GM23338 (cell line): ENCODE measurements at regions not wholly inside any gene's neighbourhood (a gene's known extent, or its start where the extent isn't known, plus 50 kb on each side); places are given as distances from the start of the nearest gene placed in this dataset.

Source experiments
- ATAC-seq: fragments of 200-7000 bp; cut with Tn5 transposase; 3 replicates; pipeline ENCODE4 v1.9.1; 2020
- DNase-seq: peaks from one replicate; pipeline ENCODE4 v3.0.0-alpha.2; 2015; ENCODE audit warnings: low spot score
- H2AFZ ChIP-seq: fragments of 200-600 bp; sonication (generic); 2 replicates; pipeline ENCODE4 v1.8.0; 2016; ENCODE audit warnings: antibody characterized with exemption, mild to moderate bottlenecking, moderate library complexity
- H3F3A ChIP-seq: fragments of 200-600 bp; sonication (generic); replicated peaks from 2 replicates; pipeline ENCODE4 v1.8.0; 2017; ENCODE audit warnings: antibody characterized with exemption, mixed run types, low read depth
- H3K27ac ChIP-seq: fragments of 200-600 bp; sonication (generic); 2 replicates; pipeline ENCODE4 v1.6.1; 2016; ENCODE audit warnings: low read depth
- H3K27me3 ChIP-seq: fragments of 200-600 bp; sonication (generic); 2 replicates; pipeline ENCODE4 v1.8.0; 2016; ENCODE audit warnings: mild to moderate bottlenecking, mixed run types, moderate library complexity; ENCODE audit not compliant: insufficient read depth
- H3K36me3 ChIP-seq: fragments of 200-600 bp; sonication (generic); 2 replicates; pipeline ENCODE4 v1.8.0; 2016; ENCODE audit warnings: mild to moderate bottlenecking; ENCODE audit not compliant: insufficient read depth
- H3K4me1 ChIP-seq: fragments of 200-600 bp; sonication (generic); 2 replicates; pipeline ENCODE4 v1.8.0; 2016; ENCODE audit warnings: mild to moderate bottlenecking, moderate library complexity; ENCODE audit not compliant: insufficient read depth
- H3K4me2 ChIP-seq: fragments of 200-600 bp; sonication (generic); 2 replicates; pipeline ENCODE4 v1.7.1; 2017; ENCODE audit warnings: mixed run types
- H3K4me3 ChIP-seq: fragments of 200-600 bp; sonication (generic); 2 replicates; pipeline ENCODE4 v1.6.1; 2016; ENCODE audit warnings: mixed run types
- H3K79me2 ChIP-seq: fragments of 200-600 bp; sonication (generic); replicated peaks from 2 replicates; pipeline ENCODE4 v1.8.0; 2017; ENCODE audit warnings: mild to moderate bottlenecking; ENCODE audit not compliant: insufficient read depth
- H3K9me2 ChIP-seq: fragments of 200-600 bp; sonication (generic); 2 replicates; pipeline ENCODE4 v1.8.0; 2017; ENCODE audit not compliant: insufficient read depth
- H4K20me1 ChIP-seq: fragments of 200-600 bp; sonication (generic); replicated peaks from 2 replicates; pipeline ENCODE4 v1.8.0; 2017; ENCODE audit warnings: mild to moderate bottlenecking; ENCODE audit not compliant: insufficient read depth
- H3K27ac Mint-ChIP-seq: 2 replicates; pipeline ENCODE4 v1.8.0; 2020; ENCODE audit warnings: inconsistent platforms, mild to moderate bottlenecking, moderate library complexity, mixed read lengths
- H3K27me3 Mint-ChIP-seq: 3 replicates; pipeline ENCODE4 v1.8.0; 2022; ENCODE audit warnings: low read depth, mild to moderate bottlenecking, moderate library complexity, mixed read lengths, inconsistent platforms; ENCODE audit not compliant: insufficient read depth, poor library complexity
- H3K36me3 Mint-ChIP-seq: 3 replicates; pipeline ENCODE4 v1.8.0; 2021; ENCODE audit warnings: low read depth, mild to moderate bottlenecking, inconsistent platforms, moderate library complexity, mixed read lengths
- H3K4me1 Mint-ChIP-seq: 3 replicates; pipeline ENCODE4 v1.8.0; 2020; ENCODE audit warnings: mild to moderate bottlenecking, inconsistent platforms, mixed read lengths
- H3K4me3 Mint-ChIP-seq: 3 replicates; pipeline ENCODE4 v1.8.0; 2021; ENCODE audit warnings: moderate library complexity, mild to moderate bottlenecking, inconsistent platforms, mixed read lengths
- H3K9me3 Mint-ChIP-seq: 3 replicates; pipeline ENCODE4 v1.8.0; 2020; ENCODE audit warnings: moderate library complexity, mild to moderate bottlenecking, inconsistent platforms, mixed read lengths
- CREB1 ChIP-seq: fragments of 250-450 bp; sonication (Bioruptor Pico); IDR thresholded peaks from 2 replicates; pipeline ENCODE4 v1.5.0; 2020; ENCODE audit warnings: low read depth, mild to moderate bottlenecking, moderate library complexity
- EZH2 ChIP-seq: fragments of 200-600 bp; sonication (generic); IDR thresholded peaks from one replicate; pipeline ENCODE4 v1.8.0; 2017; ENCODE audit warnings: antibody characterized with exemption, mild to moderate bottlenecking, low read depth; ENCODE audit not compliant: unreplicated experiment
- EZH2phosphoT487 ChIP-seq: fragments of 200-600 bp; sonication (generic); IDR thresholded peaks from one replicate; pipeline ENCODE4 v1.8.1; 2018; ENCODE audit warnings: antibody characterized with exemption; ENCODE audit not compliant: unreplicated experiment
- STAT1 ChIP-seq: IDR thresholded peaks from one replicate; pipeline ENCODE4 v1.6.1; 2016; ENCODE audit warnings: antibody characterized with exemption; ENCODE audit not compliant: unreplicated experiment
- ZNF114 ChIP-seq: fragments of 250-450 bp; sonication (Bioruptor Pico); IDR thresholded peaks from 2 replicates; pipeline ENCODE4 v1.5.0; 2020; ENCODE audit warnings: mild to moderate bottlenecking, moderate library complexity
- ZNF331 ChIP-seq: fragments of 250-450 bp; sonication (Bioruptor Pico); IDR thresholded peaks from 2 replicates; pipeline ENCODE4 v1.5.0; 2020; ENCODE audit warnings: low read depth, mild to moderate bottlenecking, moderate library complexity
- TF ChIP-seq, protein P1 (sequence below), 2 experiments: fragments of 200-600 bp in 1 of 2; sonication (generic) in 1 of 2; conservative IDR thresholded peaks; 2 replicates each; pipeline versions ENCODE4 v1.5.1 to v1.6.1; 2016 to 2017; ENCODE audit warnings: antibody characterized with exemption in 2 of 2, low read depth in 2 of 2, mild to moderate bottlenecking in 2 of 2, moderate library complexity in 1 of 2
- TF ChIP-seq, protein P2 (sequence below): IDR thresholded peaks from one replicate; pipeline ENCODE4 v1.6.1; 2018; ENCODE audit warnings: antibody characterized with exemption; ENCODE audit not compliant: unreplicated experiment
- TF ChIP-seq, protein P3 (sequence below): IDR thresholded peaks from 2 replicates; pipeline ENCODE4 v1.6.1; 2016; ENCODE audit warnings: antibody characterized with exemption

DNA sequence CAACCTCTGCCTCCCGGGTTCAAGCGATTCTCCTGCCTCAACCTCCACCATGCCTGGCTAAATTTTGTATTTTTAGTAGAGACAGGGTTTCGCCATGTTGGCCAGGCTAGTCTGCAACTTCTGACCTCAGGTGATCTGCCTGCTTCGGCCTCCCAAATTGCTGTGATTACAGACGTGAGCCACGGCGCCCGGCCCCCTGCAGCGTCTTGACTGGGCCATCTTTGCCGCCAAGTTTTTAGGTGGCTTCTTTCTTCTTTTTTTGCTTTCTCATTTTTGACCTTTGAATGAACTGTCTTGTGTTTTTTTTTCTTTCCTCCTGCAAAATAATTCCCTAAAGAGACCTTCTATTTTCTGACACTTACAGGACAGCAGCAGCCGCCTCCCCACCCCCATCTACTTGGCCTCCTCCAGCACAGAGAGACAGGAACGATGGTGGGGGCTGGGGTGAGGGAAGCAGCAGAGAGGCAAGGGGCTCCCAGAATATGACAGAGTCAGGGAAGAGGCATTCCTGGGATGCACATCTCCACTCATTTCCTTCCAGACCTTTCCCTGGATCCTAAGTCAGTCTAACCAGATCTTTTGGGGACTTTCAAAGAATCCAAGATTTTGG is 92.6 kb upstream of the ALX4 start:
- Mint-ChIP-seq H3K36me3 (no peaks in the 10 kb centered on the region), H3K27ac (no peak overlapping the region), H3K27me3 (peaks cover 6% of the 10 kb centered on the region), H3K9me3 (no peaks in the 10 kb centered on the region), H3K4me3 (no peak overlapping the region; the same call in 2 of the 3 replicates), H3K4me1 (peaks cover 9% of the 10 kb centered on the region)
- H3F3A ChIP-seq = no peaks in the 10 kb centered on the region
- no peaks in the 10 kb centered on the region for H3K36me3 ChIP-seq
- no peaks in the 10 kb centered on the region for H4K20me1 ChIP-seq
- no peak for ATAC-seq
- H2AFZ ChIP-seq = no peak overlapping the region
- TF ChIP-seq, protein P1, sequence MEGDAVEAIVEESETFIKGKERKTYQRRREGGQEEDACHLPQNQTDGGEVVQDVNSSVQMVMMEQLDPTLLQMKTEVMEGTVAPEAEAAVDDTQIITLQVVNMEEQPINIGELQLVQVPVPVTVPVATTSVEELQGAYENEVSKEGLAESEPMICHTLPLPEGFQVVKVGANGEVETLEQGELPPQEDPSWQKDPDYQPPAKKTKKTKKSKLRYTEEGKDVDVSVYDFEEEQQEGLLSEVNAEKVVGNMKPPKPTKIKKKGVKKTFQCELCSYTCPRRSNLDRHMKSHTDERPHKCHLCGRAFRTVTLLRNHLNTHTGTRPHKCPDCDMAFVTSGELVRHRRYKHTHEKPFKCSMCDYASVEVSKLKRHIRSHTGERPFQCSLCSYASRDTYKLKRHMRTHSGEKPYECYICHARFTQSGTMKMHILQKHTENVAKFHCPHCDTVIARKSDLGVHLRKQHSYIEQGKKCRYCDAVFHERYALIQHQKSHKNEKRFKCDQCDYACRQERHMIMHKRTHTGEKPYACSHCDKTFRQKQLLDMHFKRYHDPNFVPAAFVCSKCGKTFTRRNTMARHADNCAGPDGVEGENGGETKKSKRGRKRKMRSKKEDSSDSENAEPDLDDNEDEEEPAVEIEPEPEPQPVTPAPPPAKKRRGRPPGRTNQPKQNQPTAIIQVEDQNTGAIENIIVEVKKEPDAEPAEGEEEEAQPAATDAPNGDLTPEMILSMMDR (conservative IDR thresholded peaks at IDR 0.05; ENCODE audit: low read depth in 2 of 2) = no peak
- no peak for TF ChIP-seq ZNF331
- TF ChIP-seq, protein P2, sequence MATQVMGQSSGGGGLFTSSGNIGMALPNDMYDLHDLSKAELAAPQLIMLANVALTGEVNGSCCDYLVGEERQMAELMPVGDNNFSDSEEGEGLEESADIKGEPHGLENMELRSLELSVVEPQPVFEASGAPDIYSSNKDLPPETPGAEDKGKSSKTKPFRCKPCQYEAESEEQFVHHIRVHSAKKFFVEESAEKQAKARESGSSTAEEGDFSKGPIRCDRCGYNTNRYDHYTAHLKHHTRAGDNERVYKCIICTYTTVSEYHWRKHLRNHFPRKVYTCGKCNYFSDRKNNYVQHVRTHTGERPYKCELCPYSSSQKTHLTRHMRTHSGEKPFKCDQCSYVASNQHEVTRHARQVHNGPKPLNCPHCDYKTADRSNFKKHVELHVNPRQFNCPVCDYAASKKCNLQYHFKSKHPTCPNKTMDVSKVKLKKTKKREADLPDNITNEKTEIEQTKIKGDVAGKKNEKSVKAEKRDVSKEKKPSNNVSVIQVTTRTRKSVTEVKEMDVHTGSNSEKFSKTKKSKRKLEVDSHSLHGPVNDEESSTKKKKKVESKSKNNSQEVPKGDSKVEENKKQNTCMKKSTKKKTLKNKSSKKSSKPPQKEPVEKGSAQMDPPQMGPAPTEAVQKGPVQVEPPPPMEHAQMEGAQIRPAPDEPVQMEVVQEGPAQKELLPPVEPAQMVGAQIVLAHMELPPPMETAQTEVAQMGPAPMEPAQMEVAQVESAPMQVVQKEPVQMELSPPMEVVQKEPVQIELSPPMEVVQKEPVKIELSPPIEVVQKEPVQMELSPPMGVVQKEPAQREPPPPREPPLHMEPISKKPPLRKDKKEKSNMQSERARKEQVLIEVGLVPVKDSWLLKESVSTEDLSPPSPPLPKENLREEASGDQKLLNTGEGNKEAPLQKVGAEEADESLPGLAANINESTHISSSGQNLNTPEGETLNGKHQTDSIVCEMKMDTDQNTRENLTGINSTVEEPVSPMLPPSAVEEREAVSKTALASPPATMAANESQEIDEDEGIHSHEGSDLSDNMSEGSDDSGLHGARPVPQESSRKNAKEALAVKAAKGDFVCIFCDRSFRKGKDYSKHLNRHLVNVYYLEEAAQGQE = no peak
- TF ChIP-seq, protein P3, sequence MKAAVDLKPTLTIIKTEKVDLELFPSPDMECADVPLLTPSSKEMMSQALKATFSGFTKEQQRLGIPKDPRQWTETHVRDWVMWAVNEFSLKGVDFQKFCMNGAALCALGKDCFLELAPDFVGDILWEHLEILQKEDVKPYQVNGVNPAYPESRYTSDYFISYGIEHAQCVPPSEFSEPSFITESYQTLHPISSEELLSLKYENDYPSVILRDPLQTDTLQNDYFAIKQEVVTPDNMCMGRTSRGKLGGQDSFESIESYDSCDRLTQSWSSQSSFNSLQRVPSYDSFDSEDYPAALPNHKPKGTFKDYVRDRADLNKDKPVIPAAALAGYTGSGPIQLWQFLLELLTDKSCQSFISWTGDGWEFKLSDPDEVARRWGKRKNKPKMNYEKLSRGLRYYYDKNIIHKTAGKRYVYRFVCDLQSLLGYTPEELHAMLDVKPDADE = no peak
- H3K27ac ChIP-seq = no peak overlapping the region
- no peak for DNase-seq
- no peaks in the 10 kb centered on the region for H3K4me1 ChIP-seq
- H3K4me3 ChIP-seq = no peak overlapping the region
- H3K79me2 ChIP-seq = no peaks in the 10 kb centered on the region
- H3K9me2 ChIP-seq = 0 out of 2 replicates have a peak, but pooled peaks cover 7% of the 10 kb centered on the region
- no peak overlapping the region for H3K4me2 ChIP-seq
- H3K27me3 ChIP-seq = no peaks in the 10 kb centered on the region

GRCh38 chr11:44403176-44403575 is 93.2 kb upstream of the ALX4 start:
- Histone ChIP-seq H2AFZ (no peak overlapping the region), H3K9me2 (0 out of 2 replicates have a peak, but pooled peaks cover 7% of the 10 kb centered on the region), H3K79me2 (no peaks in the 10 kb centered on the region), H3K4me1 (no peaks in the 10 kb centered on the region), H3K4me2 (no peak overlapping the region), H3K4me3 (no peak overlapping the region), H3K36me3 (no peaks in the 10 kb centered on the region), H4K20me1 (no peaks in the 10 kb centered on the region), H3K27me3 (no peaks in the 10 kb centered on the region), H3F3A (no peaks in the 10 kb centered on the region), H3K27ac (no peak overlapping the region)
- Mint-ChIP-seq H3K9me3 (no peaks in the 10 kb centered on the region), H3K4me1 (peaks cover 9% of the 10 kb centered on the region), H3K27me3 (peaks cover 1% of the 10 kb centered on the region), H3K27ac (no peak overlapping the region), H3K36me3 (no peaks in the 10 kb centered on the region), H3K4me3 (no peak overlapping the region)
- ATAC-seq = no peak
- DNase-seq = no peak
- TF ChIP-seq, protein P2 = no peak
- TF ChIP-seq, protein P1 (conservative IDR thresholded peaks at IDR 0.05; ENCODE audit: low read depth in 2 of 2) = no peak
- no peak for TF ChIP-seq CREB1 (CRISPR knock-in tag)
- TF ChIP-seq EZH2 = no peak
- no peak for TF ChIP-seq ZNF114 (CRISPR knock-in tag)
- TF ChIP-seq, protein P3 = no peak
- TF ChIP-seq STAT1 = no peak
- TF ChIP-seq EZH2phosphoT487 = no peak
